ENCODE measurements at regions not wholly inside any gene's neighbourhood (a gene's known extent, or its start where the extent isn't known, plus 50 kb on each side); places are given as distances from the start of the nearest gene placed in this dataset.

DNA sequence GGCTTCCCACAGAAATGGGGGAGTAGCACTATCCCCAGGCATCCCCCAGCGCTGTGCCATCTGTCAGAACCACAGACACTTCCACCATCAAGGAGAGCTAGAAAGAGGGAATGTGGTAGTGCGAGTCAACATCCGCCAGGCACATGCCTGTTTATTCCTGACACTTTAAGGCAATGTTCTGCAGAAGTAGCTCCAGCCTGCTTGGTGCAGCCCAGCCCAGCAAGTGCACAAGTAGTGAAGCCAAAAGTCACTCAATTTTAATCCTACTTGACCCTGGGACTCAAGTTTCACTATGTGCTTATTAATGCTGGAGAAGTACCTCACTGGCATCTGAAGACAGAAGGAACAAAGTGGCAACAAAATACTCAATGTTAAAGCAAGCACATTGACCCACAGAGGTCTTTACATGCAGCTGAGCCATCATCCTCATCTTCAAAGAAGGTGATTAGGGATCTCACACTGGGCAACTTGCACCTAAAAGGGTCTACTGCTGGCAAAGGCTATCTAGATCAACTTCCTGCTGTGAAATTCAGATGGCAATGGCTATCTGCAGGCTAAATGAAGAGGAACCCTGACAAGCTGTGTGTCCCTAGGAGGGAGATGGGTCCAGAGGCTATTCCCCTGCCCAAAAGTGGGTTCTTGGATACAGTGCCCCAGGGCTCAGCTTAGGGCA is 61.4 kb upstream of the CLDN18 start:
- WGBS (ENCODE audit: insufficient coverage) = 86% methylated on average over 1 of the region's 3 CpGs

GRCh38 chr3:137958636-137959035 is 51.3 kb upstream of the CLDN18 start:
- Histone ChIP-seq H3K27ac (ENCODE audit: low read length) (no peak overlapping the region), H3K9me3 (replicated peaks; ENCODE audit: control insufficient read depth, low read depth, low read length) (no peaks in the 10 kb centered on the region), H3K4me3 (ENCODE audit: low read length) (no peak overlapping the region), H3K36me3 (ENCODE audit: control insufficient read depth, insufficient read depth, low read length) (no peaks in the 10 kb centered on the region), H3K4me1 (ENCODE audit: control insufficient read depth, insufficient read depth, low read length) (no peaks in the 10 kb centered on the region), H3K27me3 (ENCODE audit: control insufficient read depth, insufficient read depth, low read length) (no peaks in the 10 kb centered on the region)
- no peak for DNase-seq

More for the DNA sequence above, 61.4 kb upstream of the CLDN18 start:
- no peak for DNase-seq
- Histone ChIP-seq H3K27me3 (ENCODE audit: control insufficient read depth, insufficient read depth, low read length) (no peaks in the 10 kb centered on the region), H3K4me3 (ENCODE audit: low read length) (no peak overlapping the region), H3K36me3 (ENCODE audit: control insufficient read depth, insufficient read depth, low read length) (no peaks in the 10 kb centered on the region), H3K27ac (ENCODE audit: low read length) (no peak overlapping the region), H3K9me3 (replicated peaks; ENCODE audit: control insufficient read depth, low read depth, low read length) (no peaks in the 10 kb centered on the region), H3K4me1 (ENCODE audit: control insufficient read depth, insufficient read depth, low read length) (no peaks in the 10 kb centered on the region)
